ENCODE measurements at regions not wholly inside any gene's neighbourhood (a gene's known extent, or its start where the extent isn't known, plus 50 kb on each side); places are given as distances from the start of the nearest gene placed in this dataset.
"Not testable (repeated sequence)": the region's sequence is repeated elsewhere in the genome, so short reads cannot be mapped to it uniquely, and the experiment has no call there.

DNA sequence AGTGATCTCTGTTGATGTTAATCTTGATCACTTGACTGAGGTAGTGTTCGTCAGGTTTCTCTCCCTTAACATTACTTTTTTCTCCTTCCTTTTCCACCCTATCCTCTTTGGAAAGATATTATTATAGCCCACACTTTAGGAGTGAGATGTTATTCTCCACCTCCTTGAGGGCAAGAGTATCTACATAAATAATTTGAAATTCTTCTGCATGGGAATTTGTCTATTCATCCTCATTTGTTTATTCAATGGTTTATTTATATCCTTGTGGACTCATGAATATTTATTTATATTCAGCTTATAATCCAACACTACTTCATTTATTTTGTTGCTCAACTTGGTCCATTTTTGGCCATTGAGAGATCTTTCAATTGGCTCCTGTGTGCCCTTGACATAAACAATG, 750.4 kb downstream of the EPHA4 start:
- no peaks in the 10 kb centered on the region for H3K36me3 Mint-ChIP-seq (ENCODE audit: insufficient read depth, unreplicated experiment)
- no peaks in the 10 kb centered on the region for H3K4me1 Mint-ChIP-seq (ENCODE audit: insufficient read depth, unreplicated experiment)
- no TSS peak for BruUV-seq (replicated peaks)
- DNase-seq (ENCODE audit: unreplicated experiment): no peak
- intact Hi-C loops (cut with micrococcal nuclease): no loop called here
- H3K27ac Mint-ChIP-seq (ENCODE audit: low read depth, unreplicated experiment): no peak overlapping the region
- H3K4me3 Mint-ChIP-seq (ENCODE audit: unreplicated experiment): no peak overlapping the region
- ChIA-PET CTCF (interaction anchor here (0.7 kb wide), 2 partner anchors 28 to 132 kb away, joined by 3 to 4 read pairs; no protein-coding TSS in a partner anchor), POLR2A (no interaction called here)
- TF ChIP-seq, protein P1, sequence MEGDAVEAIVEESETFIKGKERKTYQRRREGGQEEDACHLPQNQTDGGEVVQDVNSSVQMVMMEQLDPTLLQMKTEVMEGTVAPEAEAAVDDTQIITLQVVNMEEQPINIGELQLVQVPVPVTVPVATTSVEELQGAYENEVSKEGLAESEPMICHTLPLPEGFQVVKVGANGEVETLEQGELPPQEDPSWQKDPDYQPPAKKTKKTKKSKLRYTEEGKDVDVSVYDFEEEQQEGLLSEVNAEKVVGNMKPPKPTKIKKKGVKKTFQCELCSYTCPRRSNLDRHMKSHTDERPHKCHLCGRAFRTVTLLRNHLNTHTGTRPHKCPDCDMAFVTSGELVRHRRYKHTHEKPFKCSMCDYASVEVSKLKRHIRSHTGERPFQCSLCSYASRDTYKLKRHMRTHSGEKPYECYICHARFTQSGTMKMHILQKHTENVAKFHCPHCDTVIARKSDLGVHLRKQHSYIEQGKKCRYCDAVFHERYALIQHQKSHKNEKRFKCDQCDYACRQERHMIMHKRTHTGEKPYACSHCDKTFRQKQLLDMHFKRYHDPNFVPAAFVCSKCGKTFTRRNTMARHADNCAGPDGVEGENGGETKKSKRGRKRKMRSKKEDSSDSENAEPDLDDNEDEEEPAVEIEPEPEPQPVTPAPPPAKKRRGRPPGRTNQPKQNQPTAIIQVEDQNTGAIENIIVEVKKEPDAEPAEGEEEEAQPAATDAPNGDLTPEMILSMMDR (IDR thresholded peaks at IDR 0.05; ENCODE audit: unreplicated experiment): no peak
- no peaks in the 10 kb centered on the region for H3K27me3 Mint-ChIP-seq (ENCODE audit: insufficient read depth, unreplicated experiment)
- H3K9me3 Mint-ChIP-seq (ENCODE audit: unreplicated experiment): peaks cover 7% of the 10 kb centered on the region

DNA sequence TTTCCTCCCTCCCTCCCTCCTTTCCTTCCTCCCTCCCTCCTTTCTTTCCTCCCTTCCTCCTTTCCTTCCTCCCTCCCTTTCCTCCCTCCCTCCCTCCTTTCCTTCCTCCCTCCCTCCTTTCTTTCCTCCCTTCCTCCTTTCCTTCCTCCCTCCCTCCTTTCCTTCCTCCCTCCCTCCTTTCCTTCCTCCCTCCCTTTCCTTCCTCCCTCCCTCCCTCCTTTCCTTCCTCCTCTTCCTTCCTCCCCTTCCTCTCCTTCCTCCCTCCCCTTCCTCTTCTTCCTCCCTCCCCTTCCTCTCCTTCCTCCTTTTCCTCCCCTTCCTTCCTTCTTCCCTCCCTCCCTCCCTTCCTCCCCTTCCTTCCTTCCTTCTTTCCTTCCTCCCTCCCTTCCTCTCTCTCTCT, 748.5 kb downstream of the EPHA4 start:
- H3K27ac Mint-ChIP-seq (ENCODE audit: low read depth, unreplicated experiment); H3K4me1 Mint-ChIP-seq (ENCODE audit: insufficient read depth, unreplicated experiment); intact Hi-C loops (cut with micrococcal nuclease); H3K27me3 Mint-ChIP-seq (ENCODE audit: insufficient read depth, unreplicated experiment); H3K36me3 Mint-ChIP-seq (ENCODE audit: insufficient read depth, unreplicated experiment); H3K9me3 Mint-ChIP-seq (ENCODE audit: unreplicated experiment); H3K4me3 Mint-ChIP-seq (ENCODE audit: unreplicated experiment); DNase-seq (ENCODE audit: unreplicated experiment); BruUV-seq (replicated peaks); CTCF ChIA-PET: not testable (repeated sequence)
- POLR2A ChIA-PET: interaction anchor here (0.7 kb wide), 1 partner anchor 710 kb away, joined by 3 read pairs; no protein-coding TSS in a partner anchor

DNA sequence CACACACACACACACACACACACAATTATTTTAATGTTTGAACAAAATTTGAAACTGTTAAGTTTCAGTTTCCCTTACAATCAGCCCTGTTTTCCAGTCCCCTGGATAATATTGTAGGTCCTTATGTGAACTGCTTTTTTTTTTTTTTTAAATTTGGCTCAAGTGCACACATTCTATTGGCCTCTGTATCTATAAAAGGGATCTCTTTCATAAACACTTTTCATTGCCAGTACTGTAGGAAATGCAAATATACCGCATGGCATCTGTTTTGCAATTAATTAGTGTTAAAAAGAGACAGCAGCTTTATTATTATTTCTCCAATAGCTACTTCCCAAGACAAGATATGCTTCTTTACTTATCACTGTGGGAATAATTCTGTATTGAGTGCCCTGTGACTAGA, 738.7 kb downstream of the EPHA4 start:
- CTCF ChIA-PET: interaction anchor here (0.6 kb wide), 1 partner anchor 82 kb away, joined by 3 read pairs; no protein-coding TSS in a partner anchor
- Mint-ChIP-seq H3K9me3 (ENCODE audit: unreplicated experiment) (peaks cover 6% of the 10 kb centered on the region), H3K4me3 (ENCODE audit: unreplicated experiment) (no peak overlapping the region), H3K27me3 (ENCODE audit: insufficient read depth, unreplicated experiment) (no peaks in the 10 kb centered on the region), H3K4me1 (ENCODE audit: insufficient read depth, unreplicated experiment) (no peaks in the 10 kb centered on the region), H3K27ac (ENCODE audit: low read depth, unreplicated experiment) (no peak overlapping the region), H3K36me3 (ENCODE audit: insufficient read depth, unreplicated experiment) (no peaks in the 10 kb centered on the region)
- DNase-seq (ENCODE audit: unreplicated experiment): no peak
- intact Hi-C loops (cut with micrococcal nuclease): no loop called here
- TF ChIP-seq, protein P1 (IDR thresholded peaks at IDR 0.05; ENCODE audit: unreplicated experiment): no peak
- BruUV-seq (replicated peaks): no TSS peak
- POLR2A ChIA-PET: no interaction called here

DNA sequence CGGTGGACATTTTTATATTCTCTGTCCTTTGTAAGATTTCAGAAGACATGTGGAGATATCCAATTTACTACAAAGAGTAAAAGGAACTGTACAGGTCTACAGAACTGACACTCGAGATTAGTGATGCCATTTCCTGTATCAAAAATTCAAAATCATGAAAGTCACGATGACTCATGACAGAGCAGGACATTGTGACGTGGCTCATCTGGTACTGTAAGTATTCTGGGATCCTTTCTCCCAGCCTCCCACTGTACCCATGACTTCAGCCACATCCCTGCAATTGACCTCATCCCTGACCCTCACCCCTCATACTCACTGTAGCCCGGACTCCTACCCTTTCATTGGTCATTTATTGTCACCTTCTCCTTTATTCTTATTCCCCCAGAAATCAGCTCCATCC, 736.5 kb downstream of the EPHA4 start:
- ChIA-PET CTCF (interaction anchor here (0.6 to 0.8 kb wide), 2 partner anchors 47 to 54 kb away, joined by 3 to 4 read pairs; no protein-coding TSS in a partner anchor), POLR2A (no interaction called here)
- no peaks in the 10 kb centered on the region for H3K4me1 Mint-ChIP-seq (ENCODE audit: insufficient read depth, unreplicated experiment)
- no peaks in the 10 kb centered on the region for H3K27me3 Mint-ChIP-seq (ENCODE audit: insufficient read depth, unreplicated experiment)
- H3K9me3 Mint-ChIP-seq (ENCODE audit: unreplicated experiment): no peaks in the 10 kb centered on the region
- BruUV-seq (replicated peaks): no TSS peak
- intact Hi-C loops (cut with micrococcal nuclease): no loop called here
- H3K4me3 Mint-ChIP-seq (ENCODE audit: unreplicated experiment): no peak overlapping the region
- no peak overlapping the region for H3K27ac Mint-ChIP-seq (ENCODE audit: low read depth, unreplicated experiment)
- no peaks in the 10 kb centered on the region for H3K36me3 Mint-ChIP-seq (ENCODE audit: insufficient read depth, unreplicated experiment)
- DNase-seq (ENCODE audit: unreplicated experiment): peak; percentile 16
- TF ChIP-seq, protein P1 (IDR thresholded peaks at IDR 0.05; ENCODE audit: unreplicated experiment): no peak

DNA sequence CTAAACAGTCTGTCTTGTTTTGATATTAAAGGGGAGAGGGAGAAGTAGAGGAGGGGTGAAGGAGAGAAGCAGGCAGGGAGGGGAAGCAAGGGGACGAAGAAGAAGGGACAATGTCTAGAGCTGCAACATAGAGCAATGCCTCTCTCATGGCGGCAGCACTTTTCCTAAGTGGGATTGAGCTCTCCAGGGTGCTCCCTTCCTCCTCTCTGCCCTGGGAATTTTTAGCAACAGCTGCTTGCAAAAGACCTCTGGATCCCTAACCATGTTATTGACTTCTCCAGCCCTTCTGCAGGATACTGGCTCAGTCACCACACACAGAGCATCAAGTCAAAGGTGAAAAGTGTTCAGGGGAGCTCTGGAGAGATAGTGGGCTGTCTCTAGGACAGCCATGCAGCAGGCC, 734.9 kb downstream of the EPHA4 start:
- Mint-ChIP-seq H3K4me1 (ENCODE audit: insufficient read depth, unreplicated experiment) (no peaks in the 10 kb centered on the region), H3K27ac (ENCODE audit: low read depth, unreplicated experiment) (no peak overlapping the region), H3K27me3 (ENCODE audit: insufficient read depth, unreplicated experiment) (no peaks in the 10 kb centered on the region), H3K9me3 (ENCODE audit: unreplicated experiment) (no peaks in the 10 kb centered on the region), H3K36me3 (ENCODE audit: insufficient read depth, unreplicated experiment) (no peaks in the 10 kb centered on the region), H3K4me3 (ENCODE audit: unreplicated experiment) (no peak overlapping the region)
- ChIA-PET CTCF (no interaction called here), POLR2A (no interaction called here)
- TF ChIP-seq, protein P1 (IDR thresholded peaks at IDR 0.05; ENCODE audit: unreplicated experiment): no peak
- no peak for DNase-seq (ENCODE audit: unreplicated experiment)
- no TSS peak for BruUV-seq (replicated peaks)
- intact Hi-C loops (cut with micrococcal nuclease): no loop called here
